WTC11 (cell line): ENCODE measurements at regions not wholly inside any gene's neighbourhood (a gene's known extent, or its start where the extent isn't known, plus 50 kb on each side); places are given as distances from the start of the nearest gene placed in this dataset.

ENCODE experiments used
- ATAC-seq: fragments of 200-7000 bp; cut with Tn5 transposase; 2 replicates; pipeline ENCODE4 v1.10.0; 2021; ENCODE audit warnings: mild to moderate bottlenecking, moderate library complexity
- CTCF ChIA-PET: fragments of 300-600 bp; sonication (Branson Sonifier 250); formaldehyde crosslinking; loops from one replicate; lab custom pipeline; 2021; ENCODE audit warnings: antibody characterized with exemption; lab: Charles Lee
- POLR2A ChIA-PET: fragments of 350-600 bp; sonication (Branson Sonifier 250); formaldehyde crosslinking; loops from one replicate; lab custom pipeline; 2021; ENCODE audit warnings: antibody characterized with exemption; lab: Charles Lee
- DNase-seq: peaks from one replicate; pipeline ENCODE4 v3.0.0; 2021; ENCODE audit warnings: low spot score
- H3K27ac Mint-ChIP-seq: 2 replicates; pipeline ENCODE4 v1.8.0; 2021; ENCODE audit warnings: mixed read lengths
- H3K27me3 Mint-ChIP-seq: 2 replicates; pipeline ENCODE4 v1.8.0; 2021; ENCODE audit warnings: low read depth, mild to moderate bottlenecking, moderate library complexity, mixed read lengths
- H3K36me3 Mint-ChIP-seq: 2 replicates; pipeline ENCODE4 v1.8.0; 2021; ENCODE audit warnings: mixed read lengths
- H3K4me1 Mint-ChIP-seq: 2 replicates; pipeline ENCODE4 v1.8.0; 2022; ENCODE audit warnings: mixed read lengths
- H3K4me3 Mint-ChIP-seq: 2 replicates; pipeline ENCODE4 v1.8.0; 2021; ENCODE audit warnings: mild to moderate bottlenecking, moderate library complexity, mixed read lengths
- H3K9me3 Mint-ChIP-seq: 2 replicates; pipeline ENCODE4 v1.8.0; 2021; ENCODE audit warnings: mixed read lengths
- ATF1 ChIP-seq: sonication (generic); formaldehyde crosslinking; IDR thresholded peaks from 2 replicates; pipeline ENCODE4 v1.8.1; 2023; ENCODE audit warnings: mild to moderate bottlenecking, moderate library complexity, missing genetic modification reagents
- CBFB ChIP-seq: sonication (generic); formaldehyde crosslinking; IDR thresholded peaks from 2 replicates; pipeline ENCODE4 v1.8.1; 2022; ENCODE audit warnings: mild to moderate bottlenecking, low read depth, missing genetic modification reagents
- CREB1 ChIP-seq: sonication (generic); formaldehyde crosslinking; IDR thresholded peaks from 2 replicates; pipeline ENCODE4 v1.8.0; 2023; ENCODE audit warnings: mild to moderate bottlenecking, missing genetic modification reagents
- E2F5 ChIP-seq: sonication (generic); formaldehyde crosslinking; IDR thresholded peaks from 2 replicates; pipeline ENCODE4 v1.8.1; 2022; ENCODE audit warnings: mild to moderate bottlenecking, moderate library complexity, missing genetic modification reagents
- GABPB1 ChIP-seq: sonication (generic); formaldehyde crosslinking; IDR thresholded peaks from 2 replicates; pipeline ENCODE4 v1.8.1; 2023; ENCODE audit warnings: mild to moderate bottlenecking, missing genetic modification reagents
- MYBL2 ChIP-seq: sonication (generic); formaldehyde crosslinking; IDR thresholded peaks from 2 replicates; pipeline ENCODE4 v1.8.1; 2023; ENCODE audit warnings: mild to moderate bottlenecking, moderate library complexity, missing genetic modification reagents
- ZBTB21 ChIP-seq: sonication (generic); formaldehyde crosslinking; IDR thresholded peaks from 2 replicates; pipeline ENCODE4 v1.8.1; 2023; ENCODE audit warnings: mild to moderate bottlenecking, missing genetic modification reagents, borderline replicate concordance
- ZMAT4 ChIP-seq: fragments of 250-450 bp; sonication (Bioruptor Pico); IDR thresholded peaks from 2 replicates; pipeline ENCODE4 v1.9.0; 2021; ENCODE audit warnings: mild to moderate bottlenecking
- ZNF121 ChIP-seq: sonication (generic); formaldehyde crosslinking; IDR thresholded peaks from 2 replicates; pipeline ENCODE4 v1.8.0; 2023; ENCODE audit warnings: missing genetic modification reagents
- ZNF281 ChIP-seq: sonication (generic); formaldehyde crosslinking; IDR thresholded peaks from 2 replicates; pipeline ENCODE4 v1.8.0; 2023; ENCODE audit warnings: mild to moderate bottlenecking, missing genetic modification reagents
- ZNF671 ChIP-seq: fragments of 250-450 bp; sonication (Bioruptor Pico); IDR thresholded peaks from 2 replicates; pipeline ENCODE4 v1.8.0; 2021; ENCODE audit warnings: mild to moderate bottlenecking
- ZSCAN18 ChIP-seq: fragments of 250-450 bp; sonication (Bioruptor Pico); IDR thresholded peaks from 2 replicates; pipeline ENCODE4 v2.1.2; 2022; ENCODE audit warnings: mild to moderate bottlenecking, moderate library complexity
- TF ChIP-seq, protein P1 (sequence below): sonication (generic); formaldehyde crosslinking; IDR thresholded peaks from 2 replicates; pipeline ENCODE4 v1.8.1; 2023; ENCODE audit warnings: mild to moderate bottlenecking, missing genetic modification reagents, borderline replicate concordance
- TF ChIP-seq, protein P2 (sequence below): fragments of 250-450 bp; sonication (Bioruptor Pico); IDR thresholded peaks from 2 replicates; pipeline ENCODE4 v1.9.0; 2021; ENCODE audit warnings: mild to moderate bottlenecking, borderline replicate concordance
- TF ChIP-seq, protein P3 (sequence below): sonication (generic); formaldehyde crosslinking; IDR thresholded peaks from 2 replicates; pipeline ENCODE4 v1.8.1; 2023; ENCODE audit warnings: mild to moderate bottlenecking, missing genetic modification reagents
- TF ChIP-seq, protein P4 (sequence below): fragments of 250-450 bp; sonication (Bioruptor Pico); IDR thresholded peaks from 2 replicates; pipeline ENCODE4 v1.8.0; 2021; ENCODE audit warnings: mild to moderate bottlenecking
- TF ChIP-seq, protein P5 (sequence below): sonication (generic); formaldehyde crosslinking; conservative IDR thresholded peaks from 2 replicates; pipeline ENCODE4 v1.8.1; 2022; ENCODE audit warnings: mild to moderate bottlenecking, missing genetic modification reagents
- TF ChIP-seq, protein P6 (sequence below): sonication (generic); formaldehyde crosslinking; IDR thresholded peaks from 2 replicates; pipeline ENCODE4 v1.8.1; 2023; ENCODE audit warnings: mild to moderate bottlenecking, missing genetic modification reagents, moderate library complexity

DNA sequence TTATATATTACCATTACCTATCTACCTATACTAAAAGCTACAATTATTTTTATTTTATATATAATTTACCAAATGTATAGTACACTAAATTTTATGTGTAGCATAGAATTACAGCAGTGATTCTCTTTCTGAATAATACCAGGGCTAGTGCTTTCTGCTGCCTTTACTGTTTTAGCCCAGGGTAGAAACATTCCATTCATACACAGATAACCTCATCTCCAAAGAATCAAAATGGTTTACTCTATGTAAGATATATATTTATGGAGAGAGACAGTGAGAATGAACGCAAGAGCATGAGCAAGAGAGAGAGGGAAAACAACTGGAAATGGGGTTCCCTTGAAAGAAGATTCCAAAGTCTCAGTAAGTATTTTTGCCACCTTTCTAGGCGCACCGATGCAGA lies 56.3 kb upstream of the ATXN1 start (continued):
- TF ChIP-seq, protein P1, sequence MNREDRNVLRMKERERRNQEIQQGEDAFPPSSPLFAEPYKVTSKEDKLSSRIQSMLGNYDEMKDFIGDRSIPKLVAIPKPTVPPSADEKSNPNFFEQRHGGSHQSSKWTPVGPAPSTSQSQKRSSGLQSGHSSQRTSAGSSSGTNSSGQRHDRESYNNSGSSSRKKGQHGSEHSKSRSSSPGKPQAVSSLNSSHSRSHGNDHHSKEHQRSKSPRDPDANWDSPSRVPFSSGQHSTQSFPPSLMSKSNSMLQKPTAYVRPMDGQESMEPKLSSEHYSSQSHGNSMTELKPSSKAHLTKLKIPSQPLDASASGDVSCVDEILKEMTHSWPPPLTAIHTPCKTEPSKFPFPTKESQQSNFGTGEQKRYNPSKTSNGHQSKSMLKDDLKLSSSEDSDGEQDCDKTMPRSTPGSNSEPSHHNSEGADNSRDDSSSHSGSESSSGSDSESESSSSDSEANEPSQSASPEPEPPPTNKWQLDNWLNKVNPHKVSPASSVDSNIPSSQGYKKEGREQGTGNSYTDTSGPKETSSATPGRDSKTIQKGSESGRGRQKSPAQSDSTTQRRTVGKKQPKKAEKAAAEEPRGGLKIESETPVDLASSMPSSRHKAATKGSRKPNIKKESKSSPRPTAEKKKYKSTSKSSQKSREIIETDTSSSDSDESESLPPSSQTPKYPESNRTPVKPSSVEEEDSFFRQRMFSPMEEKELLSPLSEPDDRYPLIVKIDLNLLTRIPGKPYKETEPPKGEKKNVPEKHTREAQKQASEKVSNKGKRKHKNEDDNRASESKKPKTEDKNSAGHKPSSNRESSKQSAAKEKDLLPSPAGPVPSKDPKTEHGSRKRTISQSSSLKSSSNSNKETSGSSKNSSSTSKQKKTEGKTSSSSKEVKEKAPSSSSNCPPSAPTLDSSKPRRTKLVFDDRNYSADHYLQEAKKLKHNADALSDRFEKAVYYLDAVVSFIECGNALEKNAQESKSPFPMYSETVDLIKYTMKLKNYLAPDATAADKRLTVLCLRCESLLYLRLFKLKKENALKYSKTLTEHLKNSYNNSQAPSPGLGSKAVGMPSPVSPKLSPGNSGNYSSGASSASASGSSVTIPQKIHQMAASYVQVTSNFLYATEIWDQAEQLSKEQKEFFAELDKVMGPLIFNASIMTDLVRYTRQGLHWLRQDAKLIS, result no peak
- TF ChIP-seq E2F5 (CRISPR knock-in tag) (no peak), ZBTB21 (CRISPR knock-in tag) (no peak), CBFB (CRISPR knock-in tag) (no peak), ZMAT4 (CRISPR knock-in tag) (no peak)
- TF ChIP-seq, all 79 proteins: peak for 0

GRCh38 chr6:16816891-16817290 lies 55.6 kb upstream of the ATXN1 start:
- ChIA-PET POLR2A (no interaction called here), CTCF (no interaction called here)
- no peak for ATAC-seq
- Mint-ChIP-seq H3K27ac (no peak overlapping the region), H3K4me3 (no peak overlapping the region), H3K4me1 (no peaks in the 10 kb centered on the region), H3K27me3 (no peaks in the 10 kb centered on the region; the same call in 1 of the 2 replicates), H3K9me3 (peaks cover 20% of the 10 kb centered on the region), H3K36me3 (peaks cover 17% of the 10 kb centered on the region)
- DNase-seq, result no peak
- TF ChIP-seq, protein P2, sequence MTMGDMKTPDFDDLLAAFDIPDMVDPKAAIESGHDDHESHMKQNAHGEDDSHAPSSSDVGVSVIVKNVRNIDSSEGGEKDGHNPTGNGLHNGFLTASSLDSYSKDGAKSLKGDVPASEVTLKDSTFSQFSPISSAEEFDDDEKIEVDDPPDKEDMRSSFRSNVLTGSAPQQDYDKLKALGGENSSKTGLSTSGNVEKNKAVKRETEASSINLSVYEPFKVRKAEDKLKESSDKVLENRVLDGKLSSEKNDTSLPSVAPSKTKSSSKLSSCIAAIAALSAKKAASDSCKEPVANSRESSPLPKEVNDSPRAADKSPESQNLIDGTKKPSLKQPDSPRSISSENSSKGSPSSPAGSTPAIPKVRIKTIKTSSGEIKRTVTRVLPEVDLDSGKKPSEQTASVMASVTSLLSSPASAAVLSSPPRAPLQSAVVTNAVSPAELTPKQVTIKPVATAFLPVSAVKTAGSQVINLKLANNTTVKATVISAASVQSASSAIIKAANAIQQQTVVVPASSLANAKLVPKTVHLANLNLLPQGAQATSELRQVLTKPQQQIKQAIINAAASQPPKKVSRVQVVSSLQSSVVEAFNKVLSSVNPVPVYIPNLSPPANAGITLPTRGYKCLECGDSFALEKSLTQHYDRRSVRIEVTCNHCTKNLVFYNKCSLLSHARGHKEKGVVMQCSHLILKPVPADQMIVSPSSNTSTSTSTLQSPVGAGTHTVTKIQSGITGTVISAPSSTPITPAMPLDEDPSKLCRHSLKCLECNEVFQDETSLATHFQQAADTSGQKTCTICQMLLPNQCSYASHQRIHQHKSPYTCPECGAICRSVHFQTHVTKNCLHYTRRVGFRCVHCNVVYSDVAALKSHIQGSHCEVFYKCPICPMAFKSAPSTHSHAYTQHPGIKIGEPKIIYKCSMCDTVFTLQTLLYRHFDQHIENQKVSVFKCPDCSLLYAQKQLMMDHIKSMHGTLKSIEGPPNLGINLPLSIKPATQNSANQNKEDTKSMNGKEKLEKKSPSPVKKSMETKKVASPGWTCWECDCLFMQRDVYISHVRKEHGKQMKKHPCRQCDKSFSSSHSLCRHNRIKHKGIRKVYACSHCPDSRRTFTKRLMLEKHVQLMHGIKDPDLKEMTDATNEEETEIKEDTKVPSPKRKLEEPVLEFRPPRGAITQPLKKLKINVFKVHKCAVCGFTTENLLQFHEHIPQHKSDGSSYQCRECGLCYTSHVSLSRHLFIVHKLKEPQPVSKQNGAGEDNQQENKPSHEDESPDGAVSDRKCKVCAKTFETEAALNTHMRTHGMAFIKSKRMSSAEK (CRISPR knock-in tag), result no peak
- TF ChIP-seq CBFB (CRISPR knock-in tag), result no peak
- TF ChIP-seq, protein P3, sequence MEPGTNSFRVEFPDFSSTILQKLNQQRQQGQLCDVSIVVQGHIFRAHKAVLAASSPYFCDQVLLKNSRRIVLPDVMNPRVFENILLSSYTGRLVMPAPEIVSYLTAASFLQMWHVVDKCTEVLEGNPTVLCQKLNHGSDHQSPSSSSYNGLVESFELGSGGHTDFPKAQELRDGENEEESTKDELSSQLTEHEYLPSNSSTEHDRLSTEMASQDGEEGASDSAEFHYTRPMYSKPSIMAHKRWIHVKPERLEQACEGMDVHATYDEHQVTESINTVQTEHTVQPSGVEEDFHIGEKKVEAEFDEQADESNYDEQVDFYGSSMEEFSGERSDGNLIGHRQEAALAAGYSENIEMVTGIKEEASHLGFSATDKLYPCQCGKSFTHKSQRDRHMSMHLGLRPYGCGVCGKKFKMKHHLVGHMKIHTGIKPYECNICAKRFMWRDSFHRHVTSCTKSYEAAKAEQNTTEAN, result no peak
- TF ChIP-seq, protein P4, sequence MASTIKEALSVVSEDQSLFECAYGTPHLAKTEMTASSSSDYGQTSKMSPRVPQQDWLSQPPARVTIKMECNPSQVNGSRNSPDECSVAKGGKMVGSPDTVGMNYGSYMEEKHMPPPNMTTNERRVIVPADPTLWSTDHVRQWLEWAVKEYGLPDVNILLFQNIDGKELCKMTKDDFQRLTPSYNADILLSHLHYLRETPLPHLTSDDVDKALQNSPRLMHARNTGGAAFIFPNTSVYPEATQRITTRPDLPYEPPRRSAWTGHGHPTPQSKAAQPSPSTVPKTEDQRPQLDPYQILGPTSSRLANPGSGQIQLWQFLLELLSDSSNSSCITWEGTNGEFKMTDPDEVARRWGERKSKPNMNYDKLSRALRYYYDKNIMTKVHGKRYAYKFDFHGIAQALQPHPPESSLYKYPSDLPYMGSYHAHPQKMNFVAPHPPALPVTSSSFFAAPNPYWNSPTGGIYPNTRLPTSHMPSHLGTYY (CRISPR knock-in tag), result no peak
- TF ChIP-seq ZNF121 (CRISPR knock-in tag), result no peak
- TF ChIP-seq ZNF281, result no peak
- no peak for TF ChIP-seq ZSCAN18 (CRISPR knock-in tag)
- no peak for TF ChIP-seq ATF1 (CRISPR knock-in tag)
- TF ChIP-seq, protein P5, sequence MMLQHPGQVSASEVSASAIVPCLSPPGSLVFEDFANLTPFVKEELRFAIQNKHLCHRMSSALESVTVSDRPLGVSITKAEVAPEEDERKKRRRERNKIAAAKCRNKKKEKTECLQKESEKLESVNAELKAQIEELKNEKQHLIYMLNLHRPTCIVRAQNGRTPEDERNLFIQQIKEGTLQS, result no peak
- TF ChIP-seq, protein P6, sequence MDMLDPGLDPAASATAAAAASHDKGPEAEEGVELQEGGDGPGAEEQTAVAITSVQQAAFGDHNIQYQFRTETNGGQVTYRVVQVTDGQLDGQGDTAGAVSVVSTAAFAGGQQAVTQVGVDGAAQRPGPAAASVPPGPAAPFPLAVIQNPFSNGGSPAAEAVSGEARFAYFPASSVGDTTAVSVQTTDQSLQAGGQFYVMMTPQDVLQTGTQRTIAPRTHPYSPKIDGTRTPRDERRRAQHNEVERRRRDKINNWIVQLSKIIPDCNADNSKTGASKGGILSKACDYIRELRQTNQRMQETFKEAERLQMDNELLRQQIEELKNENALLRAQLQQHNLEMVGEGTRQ (CRISPR knock-in tag), result no peak
- TF ChIP-seq CREB1, result no peak
- TF ChIP-seq MYBL2 (CRISPR knock-in tag), result no peak
- no peak for TF ChIP-seq GABPB1 (CRISPR knock-in tag)
- TF ChIP-seq ZNF671 (CRISPR knock-in tag), result no peak
